ENCODE measurements at regions not wholly inside any gene's neighbourhood (a gene's known extent, or its start where the extent isn't known, plus 50 kb on each side); places are given as distances from the start of the nearest gene placed in this dataset.

- no peak for DNase-seq
Measured at GRCh38 chr5:164909673-164910072, 1404.3 kb downstream of the MAT2B start.

GRCh38 chr5:164921722-164922121 lies 1416.3 kb downstream of the MAT2B start:
- no peak for DNase-seq

- DNase-seq: no peak
Measured at GRCh38 chr5:164934039-164934438, 1428.6 kb downstream of the MAT2B start.

GRCh38 chr5:164934561-164934960 lies 1429.1 kb downstream of the MAT2B start:
- DNase-seq: no peak

- no peak for DNase-seq
Measured at GRCh38 chr5:164941132-164941531, 1435.7 kb downstream of the MAT2B start.

GRCh38 chr5:164950927-164951326 lies 1445.5 kb downstream of the MAT2B start:
- no peak for DNase-seq

- no peak for DNase-seq
Measured at GRCh38 chr5:164951570-164951969, 1446.2 kb downstream of the MAT2B start.

- DNase-seq: no peak
Measured at GRCh38 chr5:164958688-164959087, 1453.3 kb downstream of the MAT2B start.

- DNase-seq: no peak
Measured at GRCh38 chr5:164959761-164960160, 1454.3 kb downstream of the MAT2B start.

GRCh38 chr5:164962329-164962961 lies 1457.0 kb downstream of the MAT2B start:
- no peak for DNase-seq

GRCh38 chr5:164966611-164967010 lies 1461.2 kb downstream of the MAT2B start:
- DNase-seq: no peak

GRCh38 chr5:164967354-164967753 lies 1461.9 kb downstream of the MAT2B start:
- DNase-seq: no peak

- no peak for DNase-seq
Measured at GRCh38 chr5:164972973-164973372, 1467.6 kb downstream of the MAT2B start.

GRCh38 chr5:164975986-164976385 lies 1470.6 kb downstream of the MAT2B start:
- no peak for DNase-seq

- DNase-seq: no peak
Measured at GRCh38 chr5:164980480-164980879, 1475.1 kb downstream of the MAT2B start.

- DNase-seq: no peak
Measured at GRCh38 chr5:164998142-164998541, 1492.7 kb downstream of the MAT2B start.

- DNase-seq: no peak
Measured at GRCh38 chr5:164998590-164998989, 1493.2 kb downstream of the MAT2B start.

GRCh38 chr5:165000479-165001190 lies 1495.2 kb downstream of the MAT2B start:
- DNase-seq: no peak

- DNase-seq: no peak
Measured at GRCh38 chr5:165003283-165003682, 1497.9 kb downstream of the MAT2B start.

GRCh38 chr5:165004175-165004574 lies 1498.8 kb downstream of the MAT2B start:
- no peak for DNase-seq

- no peak for DNase-seq
Measured at GRCh38 chr5:165014439-165014838, 1509.0 kb downstream of the MAT2B start.

- DNase-seq: no peak
Measured at GRCh38 chr5:165015126-165015525, 1509.7 kb downstream of the MAT2B start.

- DNase-seq: no peak
Measured at GRCh38 chr5:165015547-165015946, 1510.1 kb downstream of the MAT2B start.

- no peak for DNase-seq
Measured at GRCh38 chr5:165026971-165027370, 1521.6 kb downstream of the MAT2B start.

- no peak for DNase-seq
Measured at GRCh38 chr5:165028356-165028755, 1522.9 kb downstream of the MAT2B start.
